K562 (cell line): ENCODE measurements at regions not wholly inside any gene's neighbourhood (a gene's known extent, or its start where the extent isn't known, plus 50 kb on each side); places are given as distances from the start of the nearest gene placed in this dataset.
A peak's percentile ranks its signal among the peaks of the same experiment; 100 is the strongest.

Source experiments
- DMBX1 ChIP-seq: fragments of 250-450 bp; sonication (Bioruptor Pico); IDR thresholded peaks from 2 replicates; pipeline ENCODE4 v1.8.0; 2022; ENCODE audit warnings: inconsistent platforms, mild to moderate bottlenecking, moderate library complexity, borderline replicate concordance
- GTF2A2 ChIP-seq: IDR thresholded peaks from 2 replicates; pipeline ENCODE4 v1.6.1; 2016; ENCODE audit warnings: mild to moderate bottlenecking, missing genetic modification characterization, missing compliant biosample characterization
- NR2C1 ChIP-seq, 2 experiments: fragments of 450-650 bp; IDR thresholded peaks; 2 replicates each; pipeline ENCODE4 v1.6.1; 2017; ENCODE audit warnings: mild to moderate bottlenecking in 2 of 2, antibody characterized with exemption in 1 of 2, inconsistent platforms in 1 of 2, missing compliant biosample characterization in 1 of 2, missing genetic modification characterization in 1 of 2
- PRMT5 ChIP-seq: sonication (generic); formaldehyde crosslinking; IDR thresholded peaks from 2 replicates; pipeline ENCODE4 v1.5.0; 2020; ENCODE audit warnings: missing genetic modification reagents
- RBM14 ChIP-seq: fragments of 200-400 bp; formaldehyde crosslinking; IDR thresholded peaks from 2 replicates; pipeline ENCODE4 v1.6.1; 2018; ENCODE audit warnings: low read depth, mild to moderate bottlenecking, low read length, moderate library complexity, borderline replicate concordance; ENCODE audit not compliant: insufficient read depth
- SMAD4 ChIP-seq: fragments of 250-450 bp; sonication (Bioruptor Pico); conservative IDR thresholded peaks from 2 replicates; pipeline ENCODE4 v1.8.0; 2021; ENCODE audit warnings: inconsistent platforms, mild to moderate bottlenecking, moderate library complexity
- ZNF444 ChIP-seq: fragments of 250-450 bp; sonication (Bioruptor Pico); IDR thresholded peaks from 2 replicates; pipeline ENCODE4 v1.4.0; 2020; ENCODE audit warnings: mild to moderate bottlenecking, moderate library complexity
- ZNF644 ChIP-seq: fragments of 200-800 bp; sonication (Bioruptor generic); IDR thresholded peaks from 2 replicates; pipeline ENCODE4 v1.6.1; 2016; ENCODE audit warnings: low read depth, missing genetic modification characterization, missing compliant biosample characterization
- TF ChIP-seq, protein P1 (sequence below): sonication (generic); formaldehyde crosslinking; IDR thresholded peaks from 2 replicates; pipeline ENCODE4 v1.8.1; 2023; ENCODE audit warnings: mild to moderate bottlenecking, missing genetic modification reagents, moderate library complexity
- TF ChIP-seq, protein P2 (sequence below): IDR thresholded peaks from 2 replicates; pipeline ENCODE4 v1.6.1; 2016; ENCODE audit warnings: missing genetic modification characterization, missing compliant biosample characterization

DNA sequence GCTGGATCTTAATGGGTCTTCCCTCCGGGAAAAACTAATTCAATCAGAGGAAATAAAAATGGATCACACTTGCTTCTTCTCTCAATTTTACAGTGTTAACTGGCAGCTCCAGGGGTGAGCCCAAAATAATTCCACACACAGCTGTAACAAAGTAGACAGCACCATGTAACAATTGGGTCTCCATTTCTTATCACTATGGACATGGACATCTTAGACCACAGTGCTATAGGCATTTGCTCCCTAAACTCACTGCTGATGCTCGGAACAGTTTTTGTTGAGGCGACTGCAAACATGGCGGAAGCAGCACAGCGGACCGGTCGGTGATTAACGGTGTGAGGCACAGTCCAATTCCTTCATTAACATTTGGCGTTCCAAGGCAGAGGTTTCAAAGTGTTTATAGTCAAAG, 144.7 kb upstream of the NCK2 start (continued):
- peak; percentile 73 for TF ChIP-seq DMBX1 (CRISPR knock-in tag)
- no peak for TF ChIP-seq ZNF444
- no peak for TF ChIP-seq RBM14
- TF ChIP-seq SMAD4 (CRISPR knock-in tag): 0 out of 2 replicates have a peak, but pooled peaks have one; percentile 7
- TF ChIP-seq ZNF644 (tag): peak; percentile 51
- TF ChIP-seq PRMT5 (CRISPR knock-in tag): no peak
- TF ChIP-seq NR2C1 (IDR thresholded peaks at IDR 0.05): no peak
- TF ChIP-seq NR2C1 (tag; IDR thresholded peaks at IDR 0.05): peak; percentile 64; the same call in 1 of the 2 replicates
- TF ChIP-seq, protein P1, sequence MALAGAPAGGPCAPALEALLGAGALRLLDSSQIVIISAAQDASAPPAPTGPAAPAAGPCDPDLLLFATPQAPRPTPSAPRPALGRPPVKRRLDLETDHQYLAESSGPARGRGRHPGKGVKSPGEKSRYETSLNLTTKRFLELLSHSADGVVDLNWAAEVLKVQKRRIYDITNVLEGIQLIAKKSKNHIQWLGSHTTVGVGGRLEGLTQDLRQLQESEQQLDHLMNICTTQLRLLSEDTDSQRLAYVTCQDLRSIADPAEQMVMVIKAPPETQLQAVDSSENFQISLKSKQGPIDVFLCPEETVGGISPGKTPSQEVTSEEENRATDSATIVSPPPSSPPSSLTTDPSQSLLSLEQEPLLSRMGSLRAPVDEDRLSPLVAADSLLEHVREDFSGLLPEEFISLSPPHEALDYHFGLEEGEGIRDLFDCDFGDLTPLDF (CRISPR knock-in tag): no peak
- 0 out of 2 replicates have a peak, but pooled peaks have one; percentile 58 for TF ChIP-seq GTF2A2
- TF ChIP-seq, protein P2, sequence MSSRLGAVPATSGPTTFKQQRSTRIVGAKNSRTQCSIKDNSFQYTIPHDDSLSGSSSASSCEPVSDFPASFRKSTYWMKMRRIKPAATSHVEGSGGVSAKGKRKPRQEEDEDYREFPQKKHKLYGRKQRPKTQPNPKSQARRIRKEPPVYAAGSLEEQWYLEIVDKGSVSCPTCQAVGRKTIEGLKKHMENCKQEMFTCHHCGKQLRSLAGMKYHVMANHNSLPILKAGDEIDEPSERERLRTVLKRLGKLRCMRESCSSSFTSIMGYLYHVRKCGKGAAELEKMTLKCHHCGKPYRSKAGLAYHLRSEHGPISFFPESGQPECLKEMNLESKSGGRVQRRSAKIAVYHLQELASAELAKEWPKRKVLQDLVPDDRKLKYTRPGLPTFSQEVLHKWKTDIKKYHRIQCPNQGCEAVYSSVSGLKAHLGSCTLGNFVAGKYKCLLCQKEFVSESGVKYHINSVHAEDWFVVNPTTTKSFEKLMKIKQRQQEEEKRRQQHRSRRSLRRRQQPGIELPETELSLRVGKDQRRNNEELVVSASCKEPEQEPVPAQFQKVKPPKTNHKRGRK (tag): no peak
- TF ChIP-seq, all 486 proteins: peak for 23
